GM12873 (cell line): ENCODE measurements at regions not wholly inside any gene's neighbourhood (a gene's known extent, or its start where the extent isn't known, plus 50 kb on each side); places are given as distances from the start of the nearest gene placed in this dataset.

Experiments used
- TF ChIP-seq, protein P1 (sequence below): IDR thresholded peaks from 2 replicates; pipeline ENCODE4 v1.5.1; 2012; ENCODE audit warnings: low read depth, mild to moderate bottlenecking, moderate library complexity, low read length, control low read depth; ENCODE audit not compliant: insufficient read depth; ENCODE audit errors: missing control alignments

DNA sequence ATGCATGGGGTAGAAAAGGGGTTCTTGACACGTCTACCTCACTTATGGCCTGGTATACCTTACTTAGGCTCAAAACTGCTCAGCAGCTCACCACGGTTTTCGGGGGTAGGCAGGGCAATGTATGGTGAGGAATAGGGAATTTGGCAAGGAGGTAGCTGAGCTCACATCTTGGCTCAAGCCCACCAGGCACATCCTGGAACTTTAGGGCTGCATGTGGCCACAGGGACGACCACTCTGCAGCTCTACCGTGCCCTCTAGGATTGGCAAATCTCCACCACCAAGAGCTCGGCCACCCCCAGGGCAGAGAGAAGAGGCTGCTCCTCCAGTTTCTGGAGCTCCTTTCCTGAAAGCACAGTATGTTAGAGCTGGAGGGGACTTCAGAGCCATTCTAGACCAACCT is 69.7 kb downstream of the MRPL46 start:
- TF ChIP-seq, protein P1, sequence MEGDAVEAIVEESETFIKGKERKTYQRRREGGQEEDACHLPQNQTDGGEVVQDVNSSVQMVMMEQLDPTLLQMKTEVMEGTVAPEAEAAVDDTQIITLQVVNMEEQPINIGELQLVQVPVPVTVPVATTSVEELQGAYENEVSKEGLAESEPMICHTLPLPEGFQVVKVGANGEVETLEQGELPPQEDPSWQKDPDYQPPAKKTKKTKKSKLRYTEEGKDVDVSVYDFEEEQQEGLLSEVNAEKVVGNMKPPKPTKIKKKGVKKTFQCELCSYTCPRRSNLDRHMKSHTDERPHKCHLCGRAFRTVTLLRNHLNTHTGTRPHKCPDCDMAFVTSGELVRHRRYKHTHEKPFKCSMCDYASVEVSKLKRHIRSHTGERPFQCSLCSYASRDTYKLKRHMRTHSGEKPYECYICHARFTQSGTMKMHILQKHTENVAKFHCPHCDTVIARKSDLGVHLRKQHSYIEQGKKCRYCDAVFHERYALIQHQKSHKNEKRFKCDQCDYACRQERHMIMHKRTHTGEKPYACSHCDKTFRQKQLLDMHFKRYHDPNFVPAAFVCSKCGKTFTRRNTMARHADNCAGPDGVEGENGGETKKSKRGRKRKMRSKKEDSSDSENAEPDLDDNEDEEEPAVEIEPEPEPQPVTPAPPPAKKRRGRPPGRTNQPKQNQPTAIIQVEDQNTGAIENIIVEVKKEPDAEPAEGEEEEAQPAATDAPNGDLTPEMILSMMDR = no peak

DNA sequence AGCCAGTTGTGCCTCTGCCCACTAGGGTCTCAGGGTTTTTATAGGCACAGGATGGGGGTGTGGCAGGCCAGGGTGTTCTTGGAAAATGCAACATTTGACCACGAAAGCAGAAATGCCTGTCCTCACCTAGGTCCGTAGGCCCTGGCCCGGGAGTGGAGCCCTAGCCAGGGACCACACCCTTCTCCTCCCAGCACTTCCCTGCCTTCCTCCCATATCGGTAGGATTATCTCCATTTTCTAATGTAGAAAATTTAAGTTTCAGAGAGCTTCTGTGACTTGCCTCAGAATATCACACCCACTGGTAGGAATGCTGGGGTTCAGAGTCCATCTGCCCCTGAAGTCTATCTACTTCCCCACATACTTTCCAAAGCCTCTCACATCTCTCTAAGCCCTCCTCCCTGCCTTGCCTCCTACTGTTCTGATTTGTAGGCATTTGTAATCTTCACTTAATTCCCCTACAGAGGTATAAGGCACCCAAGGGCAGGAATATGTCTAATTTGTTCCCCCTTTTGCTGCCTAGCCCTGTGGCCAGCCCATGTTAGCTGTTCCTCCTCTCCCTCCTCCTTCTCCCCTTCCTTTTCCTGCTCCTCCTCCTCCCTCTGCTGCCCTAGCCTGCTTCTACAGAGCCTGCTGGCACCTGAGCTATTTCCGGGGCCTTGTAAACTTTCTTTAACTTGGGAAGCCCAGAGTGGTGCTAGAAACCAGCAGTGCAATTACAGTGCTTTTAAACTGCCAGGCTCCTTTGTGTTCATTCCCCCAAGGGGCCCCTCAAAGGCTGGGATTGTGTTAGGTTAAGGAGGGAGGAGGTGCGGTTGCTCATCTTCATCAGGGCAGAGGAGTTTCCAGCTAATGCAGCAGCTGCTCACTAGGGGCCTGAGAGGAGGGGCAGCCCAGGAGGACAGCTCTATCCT is 71.1 kb downstream of the MRPL46 start:
- TF ChIP-seq, protein P1 = no peak

DNA sequence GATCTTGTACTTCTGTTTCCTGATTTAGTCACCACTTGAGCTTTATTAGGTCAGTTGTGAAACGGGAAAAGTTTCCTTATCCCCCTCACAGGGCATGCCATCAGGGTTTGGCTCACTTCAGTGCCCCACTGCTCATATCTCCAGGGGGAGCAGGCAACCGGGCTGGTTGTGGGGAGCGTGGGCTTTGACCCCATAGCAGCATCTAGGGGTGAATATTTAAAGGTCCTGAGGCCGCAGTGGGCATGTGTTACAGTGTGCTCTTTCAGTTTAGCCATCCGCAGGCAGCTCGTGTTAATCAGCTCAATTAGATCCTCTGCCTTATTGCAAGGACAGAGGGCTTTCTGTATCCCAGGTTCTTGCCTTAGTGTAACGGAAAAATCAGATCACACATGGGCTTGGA is 71.9 kb downstream of the MRPL46 start:
- TF ChIP-seq, protein P1 = no peak

DNA sequence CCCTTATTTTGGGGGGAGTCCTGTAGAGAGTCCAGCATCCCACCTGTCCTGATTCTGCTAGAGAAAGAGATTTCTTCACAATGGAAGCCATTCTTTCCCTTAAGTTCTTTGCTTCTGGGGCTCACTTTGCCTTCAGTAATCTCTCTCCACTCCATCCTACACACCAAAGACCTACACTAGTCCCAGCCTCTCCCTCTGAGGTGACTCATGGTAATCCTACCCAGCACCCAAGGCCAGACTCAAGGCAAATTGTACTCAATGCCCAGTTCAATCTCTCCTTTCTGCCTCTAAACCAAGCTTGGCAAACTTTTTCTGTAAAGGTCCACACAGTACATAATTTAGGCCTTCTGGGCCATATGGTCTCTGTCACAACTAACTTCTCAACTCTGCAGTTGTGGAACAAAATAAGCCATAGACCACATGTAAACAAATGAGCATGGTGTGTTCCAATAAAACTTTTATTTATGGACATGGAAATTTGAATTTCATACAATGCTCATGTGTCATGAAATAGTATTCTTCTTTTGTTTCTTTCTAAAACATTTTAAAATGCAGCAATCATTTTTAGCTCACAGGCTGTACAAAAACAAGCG is 72.5 kb downstream of the MRPL46 start:
- TF ChIP-seq, protein P1 = no peak

DNA sequence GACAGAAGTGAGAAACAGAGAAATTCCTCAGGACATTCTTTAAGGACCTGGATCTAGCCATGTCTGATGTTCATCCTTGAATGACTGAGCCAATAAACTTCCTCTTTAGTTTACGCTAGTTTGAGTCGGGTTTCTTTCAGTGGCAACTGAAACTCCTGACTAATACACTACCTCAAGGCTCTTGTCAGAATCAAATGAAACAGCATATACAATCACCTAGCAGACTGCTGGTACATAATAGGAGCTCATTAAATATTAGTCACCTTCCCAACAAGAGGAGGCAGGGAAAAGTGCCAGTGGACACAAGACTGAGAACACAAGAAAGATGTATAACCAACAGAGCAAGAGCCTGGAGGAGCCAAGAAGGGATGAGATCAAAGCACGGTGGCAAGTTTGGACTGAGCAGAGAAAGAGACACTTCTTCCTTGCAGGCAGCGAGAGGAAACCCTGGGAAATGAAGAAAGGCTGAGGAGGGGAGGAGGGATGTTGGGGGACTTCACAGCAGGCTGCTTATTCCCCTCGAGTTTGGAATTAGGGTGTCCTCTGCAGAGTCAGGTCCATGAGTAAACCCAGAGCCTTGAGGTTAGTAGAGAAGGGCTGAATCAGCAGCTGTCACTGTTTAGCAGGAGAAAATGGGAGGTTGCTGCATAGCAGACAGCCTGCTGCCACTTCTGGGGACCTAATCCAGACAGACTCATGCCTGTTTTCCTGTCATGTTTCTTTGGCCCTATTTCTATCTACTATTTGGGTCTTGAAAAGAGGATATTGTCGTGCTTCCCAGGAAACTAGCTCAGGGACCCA is 73.3 kb downstream of the MRPL46 start:
- TF ChIP-seq, protein P1 = no peak

DNA sequence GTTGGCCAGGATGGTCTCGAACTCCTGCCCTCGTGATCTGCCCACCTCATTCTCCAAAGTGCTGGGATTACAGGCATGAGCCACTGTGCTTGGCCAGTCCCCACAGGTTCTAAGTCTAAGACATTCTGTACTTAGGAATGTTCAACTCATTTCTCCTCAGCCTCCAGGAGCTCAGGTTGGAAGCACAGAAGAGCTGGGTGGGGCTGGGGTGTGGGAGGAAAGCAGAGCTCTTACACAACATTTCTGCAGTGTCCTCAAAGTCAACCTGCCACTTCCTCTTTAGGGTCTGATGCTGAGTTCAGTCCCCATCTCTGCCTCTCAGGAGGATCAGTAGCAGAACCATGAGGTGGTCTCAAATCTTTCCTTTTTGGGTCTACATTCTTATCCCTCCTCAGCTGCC is 75.5 kb downstream of the MRPL46 start:
- TF ChIP-seq, protein P1 = no peak

DNA sequence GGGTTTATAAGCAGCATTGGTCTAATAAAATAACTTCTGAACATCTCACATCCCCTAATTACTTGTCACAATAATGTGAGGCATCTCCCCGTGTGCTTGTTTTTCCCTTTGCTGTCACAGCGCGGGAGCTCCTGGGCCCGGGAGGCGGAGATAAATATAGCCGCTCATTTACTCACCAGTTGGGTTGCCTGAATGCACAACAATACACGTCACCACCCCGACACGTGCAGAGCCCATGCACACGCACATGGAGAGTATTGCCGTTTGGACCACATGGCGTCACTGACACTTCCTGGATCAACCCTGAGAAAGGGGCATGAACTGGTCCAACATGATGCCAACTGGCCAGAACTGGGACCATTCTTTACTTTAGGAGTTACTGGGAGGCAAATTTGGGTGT is 76.2 kb downstream of the MRPL46 start:
- TF ChIP-seq, protein P1 = no peak
